GM12878 (cell line): ENCODE measurements at regions not wholly inside any gene's neighbourhood (a gene's known extent, or its start where the extent isn't known, plus 50 kb on each side); places are given as distances from the start of the nearest gene placed in this dataset.

Experiments
- ATAC-seq: fragments of 200-7000 bp; cut with Tn5 transposase; 3 replicates; pipeline ENCODE4 v1.9.1; 2020; ENCODE audit warnings: mild to moderate bottlenecking, moderate library complexity
- BruUV-seq: library from RNA; stranded (reverse); fragments of 400-500 nt; replicated peaks from 2 replicates; lab custom pipeline; 2021; lab: Mats Ljungman, UMichigan
- CTCF ChIA-PET: fragments of 300-600 bp; sonication (Branson Sonifier 250); formaldehyde crosslinking; extraction: SDS; loops from one replicate; lab custom pipeline; 2021; ENCODE audit warnings: inconsistent platforms; lab: Yijun Ruan, JAX
- POLR2A ChIA-PET: fragments of 350-600 bp; formaldehyde crosslinking; extraction: SDS; loops from one replicate; lab custom pipeline; 2021; ENCODE audit warnings: inconsistent platforms; lab: Charles Lee
- RAD21 ChIA-PET: fragments of 300-600 bp; sonication (Branson Sonifier 250); formaldehyde crosslinking; loops from one replicate; lab custom pipeline; 2023; ENCODE audit warnings: antibody characterized with exemption; ENCODE audit not compliant: unreplicated experiment; lab: Charles Lee
- SMC1A ChIA-PET: fragments of 300-600 bp; sonication (Branson Sonifier 250); formaldehyde crosslinking; loops from one replicate; lab custom pipeline; 2023; ENCODE audit not compliant: unreplicated experiment, uncharacterized antibody; lab: Charles Lee
- DNase-seq: peaks from one replicate; pipeline ENCODE4 v3.0.0-alpha.2; 2011; ENCODE audit warnings: low read depth, low spot score
- FAIRE-seq: peaks from 3 replicates; lab custom pipeline; 2011; peaks lifted over from hg19 to GRCh38; lab: Jason Lieb, UNC
- H2AFZ ChIP-seq: 2 replicates; pipeline ENCODE4 v1.6.0; 2011; ENCODE audit warnings: low read depth, low read length, control low read depth; ENCODE audit not compliant: control insufficient read depth
- H3K27ac ChIP-seq: 2 replicates; pipeline ENCODE4 v1.5.1; 2011; ENCODE audit warnings: control low read depth; ENCODE audit not compliant: control insufficient read depth, insufficient read depth
- H3K27me3 ChIP-seq, 2 experiments: replicated peaks in 1 of 2; 2 replicates each; pipeline versions ENCODE4 v1.6.0 to v1.6.1; 2011; ENCODE audit warnings: low read length in 1 of 2; ENCODE audit not compliant: control insufficient read depth in 2 of 2, insufficient read depth in 2 of 2
- H3K36me3 ChIP-seq, 2 experiments: 2 replicates each; pipeline ENCODE4 v1.5.1; 2011; ENCODE audit warnings: low read length in 1 of 2; ENCODE audit not compliant: control insufficient read depth in 2 of 2, insufficient read depth in 2 of 2
- H3K4me1 ChIP-seq: 2 replicates; pipeline ENCODE4 v1.6.1; 2011; ENCODE audit warnings: mild to moderate bottlenecking, low read length, moderate library complexity, mixed read lengths; ENCODE audit not compliant: control insufficient read depth, insufficient read depth
- H3K4me2 ChIP-seq: 2 replicates; pipeline ENCODE4 v1.6.0; 2011; ENCODE audit warnings: control low read depth; ENCODE audit not compliant: control insufficient read depth, insufficient read depth
- H3K4me3 ChIP-seq: fragments of 200-600 bp; sonication (generic); 2 replicates; pipeline ENCODE4 v1.5.1; 2016
- H3K79me2 ChIP-seq: 2 replicates; pipeline ENCODE4 v1.6.0; 2011; ENCODE audit warnings: low read length; ENCODE audit not compliant: control insufficient read depth, insufficient read depth
- H3K9ac ChIP-seq: 2 replicates; pipeline ENCODE4 v1.8.0; 2011; ENCODE audit warnings: low read length, control low read depth, mixed read lengths; ENCODE audit not compliant: control insufficient read depth, insufficient read depth
- H3K9me3 ChIP-seq: replicated peaks from 3 replicates; pipeline ENCODE4 v1.5.1; 2011; ENCODE audit warnings: mild to moderate bottlenecking, low read length; ENCODE audit not compliant: control insufficient read depth, insufficient read depth
- H4K20me1 ChIP-seq: 2 replicates; pipeline ENCODE4 v1.6.0; 2011; ENCODE audit not compliant: control insufficient read depth, insufficient read depth
- BCLAF1 ChIP-seq: fragments of 450-650 bp; IDR thresholded peaks from 2 replicates; pipeline ENCODE4 v1.6.1; 2017; ENCODE audit warnings: antibody characterized with exemption, mild to moderate bottlenecking, moderate library complexity
- BRCA1 ChIP-seq: IDR thresholded peaks from 2 replicates; pipeline ENCODE4 v1.6.1; 2011; ENCODE audit warnings: low read depth, low read length, improper control_type of control experiment
- ESRRA ChIP-seq: IDR thresholded peaks from 2 replicates; pipeline ENCODE4 v1.6.1; 2012; ENCODE audit warnings: mild to moderate bottlenecking, low read length, improper control_type of control experiment
- HCFC1 ChIP-seq: fragments of 150-350 bp; IDR thresholded peaks from 2 replicates; pipeline ENCODE4 v1.6.1; 2014; ENCODE audit warnings: low read length
- HDAC6 ChIP-seq: fragments of 200-600 bp; sonication (generic); IDR thresholded peaks from one replicate; pipeline ENCODE4 v1.8.0; 2017; ENCODE audit warnings: antibody characterized with exemption; ENCODE audit not compliant: unreplicated experiment
- HSF1 ChIP-seq: fragments of 150-350 bp; IDR thresholded peaks from 2 replicates; pipeline ENCODE4 v1.6.1; 2014; ENCODE audit warnings: mild to moderate bottlenecking, low read depth, low read length
- IRF5 ChIP-seq: fragments of 450-650 bp; IDR thresholded peaks from 2 replicates; pipeline ENCODE4 v1.6.1; 2017; ENCODE audit warnings: borderline replicate concordance
- PAX5 ChIP-seq: IDR thresholded peaks from 2 replicates; pipeline ENCODE4 v1.6.1; 2011; ENCODE audit warnings: low read depth, low read length, borderline replicate concordance
- RAD21 ChIP-seq: IDR thresholded peaks from 2 replicates; pipeline ENCODE4 v1.6.1; 2011; ENCODE audit warnings: mild to moderate bottlenecking, low read depth, low read length, moderate library complexity; ENCODE audit not compliant: insufficient read depth
- RB1 ChIP-seq: fragments of 450-650 bp; formaldehyde crosslinking; IDR thresholded peaks from 2 replicates; pipeline ENCODE4 v1.6.1; 2017; ENCODE audit warnings: mild to moderate bottlenecking, borderline replicate concordance
- TBL1XR1 ChIP-seq: IDR thresholded peaks from 2 replicates; pipeline ENCODE4 v1.6.1; 2012; ENCODE audit warnings: low read depth, low read length, improper control_type of control experiment
- ZNF207 ChIP-seq: fragments of 450-650 bp; IDR thresholded peaks from 2 replicates; pipeline ENCODE4 v1.6.1; 2014; ENCODE audit warnings: antibody characterized with exemption, mild to moderate bottlenecking, borderline replicate concordance
- ZNF384 ChIP-seq: IDR thresholded peaks from 2 replicates; pipeline ENCODE4 v1.6.1; 2012; ENCODE audit warnings: low read depth, mild to moderate bottlenecking, low read length, improper control_type of control experiment, borderline replicate concordance
- WGBS: methylation state at CpG from one replicate; pipeline ENCODE4 v1.1.6; 2016; ENCODE audit warnings: low lambda C conversion rate; ENCODE audit not compliant: insufficient replicate concordance, insufficient coverage; ENCODE audit errors: missing lambda C conversion rate; 5-methylcytosine and 5-hydroxymethylcytosine counted together
- in situ Hi-C: fragments of 300-500 bp; cut with MboI; formaldehyde crosslinking; loops from 9 replicates; pipeline ENCODE4 v1.14.3; 2018; ENCODE audit warnings: mixed read lengths
- intact Hi-C: fragments of 100-400 bp; cut with micrococcal nuclease; formaldehyde crosslinking; loops from one replicate; pipeline ENCODE4 v1.14.2; 2022; ENCODE audit not compliant: unreplicated experiment

- H3K79me2 ChIP-seq: no peaks in the 10 kb centered on the region
- ChIA-PET SMC1A (no interaction called here), CTCF (no interaction called here), POLR2A (no interaction called here), RAD21 (no interaction called here)
- no peak overlapping the region for H3K27ac ChIP-seq
- FAIRE-seq: no peak
- no peaks in the 10 kb centered on the region for H3K4me1 ChIP-seq
- intact Hi-C loops (loop anchor here (5.0 kb wide), 1 partner anchor 37 kb away; no protein-coding TSS in a partner anchor), in situ Hi-C loops (no loop called here)
- no peak overlapping the region for H3K4me2 ChIP-seq
- no peak for ATAC-seq
- WGBS: 13% methylated on average over 2 of the region's 2 CpGs
- DNase-seq: no peak
- no peak for TF ChIP-seq ZNF384
- no peaks in the 10 kb centered on the region for H3K9me3 ChIP-seq
- H2AFZ ChIP-seq: no peak overlapping the region
- no peaks in the 10 kb centered on the region for H3K27me3 ChIP-seq
- H3K4me3 ChIP-seq: no peak overlapping the region
- BruUV-seq: no TSS peak
- no peaks in the 10 kb centered on the region for H4K20me1 ChIP-seq
- no peak overlapping the region for H3K9ac ChIP-seq
- no peaks in the 10 kb centered on the region for H3K36me3 ChIP-seq
These were observed 164.8 kb upstream of the STEAP1 start for GRCh38 chr7:89989454-89989853.

GRCh38 chr7:89994483-89994882, 159.8 kb upstream of the STEAP1 start:
- POLR2A ChIA-PET: interaction anchor here (0.6 kb wide), 1 partner anchor 100 kb away, joined by 4 read pairs; no protein-coding TSS in a partner anchor
- DNase-seq (no peak), ATAC-seq (no peak), FAIRE-seq (no peak)
- Histone ChIP-seq H3K9ac (no peak overlapping the region), H3K36me3 (no peaks in the 10 kb centered on the region), H3K4me2 (no peak overlapping the region), H3K79me2 (no peaks in the 10 kb centered on the region), H2AFZ (no peak overlapping the region), H3K27ac (no peak overlapping the region), H3K4me3 (no peak overlapping the region), H3K27me3 (no peaks in the 10 kb centered on the region), H3K4me1 (no peaks in the 10 kb centered on the region), H4K20me1 (no peaks in the 10 kb centered on the region), H3K9me3 (no peaks in the 10 kb centered on the region)
- intact Hi-C loops: no loop called here
- RAD21 ChIA-PET: no interaction called here
- SMC1A ChIA-PET: no interaction called here
- WGBS: 0% methylated on average over 1 of the region's 1 CpG
- CTCF ChIA-PET: no interaction called here
- no TSS peak for BruUV-seq
- in situ Hi-C loops: no loop called here
- no peak for TF ChIP-seq TBL1XR1
- TF ChIP-seq ZNF207: no peak
- TF ChIP-seq BCLAF1: no peak
- no peak for TF ChIP-seq HDAC6
- TF ChIP-seq PAX5: no peak
- no peak for TF ChIP-seq ESRRA
- TF ChIP-seq BRCA1: no peak
- no peak for TF ChIP-seq HCFC1
- TF ChIP-seq HSF1: no peak
- TF ChIP-seq RAD21: no peak
- no peak for TF ChIP-seq RB1
- TF ChIP-seq IRF5: no peak
